ENCODE measurements at regions not wholly inside any gene's neighbourhood (a gene's known extent, or its start where the extent isn't known, plus 50 kb on each side); places are given as distances from the start of the nearest gene placed in this dataset.

GRCh38 chr3:193981504-193981903, 154.4 kb upstream of the HES1 start:
- no peak for DNase-seq (ENCODE audit: low read depth)

GRCh38 chr3:193982258-193982659, 153.7 kb upstream of the HES1 start:
- DNase-seq (ENCODE audit: low read depth): peak; percentile 72

GRCh38 chr3:193983846-193984818, 151.8 kb upstream of the HES1 start:
- DNase-seq (ENCODE audit: low read depth): no peak

DNA sequence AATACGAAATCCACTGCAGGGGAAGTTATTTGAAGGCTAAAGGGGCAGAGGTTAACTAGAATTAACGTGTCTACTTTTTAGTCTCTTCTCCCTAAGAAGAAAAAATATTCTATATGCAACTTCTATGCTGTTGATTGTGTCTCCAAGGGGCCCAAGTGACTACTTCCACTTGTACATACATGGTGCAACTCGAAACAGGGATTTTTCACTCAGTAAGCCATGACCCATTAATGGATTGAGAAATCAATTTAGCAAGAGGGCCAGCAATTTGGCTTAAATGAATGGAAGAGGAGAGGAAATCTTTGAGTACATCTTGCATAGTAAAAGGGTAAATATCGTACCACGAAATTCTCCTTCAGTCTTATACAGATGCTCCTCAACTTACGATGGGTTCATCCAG, 151.1 kb upstream of the HES1 start:
- DNase-seq (ENCODE audit: low read depth): no peak

DNA sequence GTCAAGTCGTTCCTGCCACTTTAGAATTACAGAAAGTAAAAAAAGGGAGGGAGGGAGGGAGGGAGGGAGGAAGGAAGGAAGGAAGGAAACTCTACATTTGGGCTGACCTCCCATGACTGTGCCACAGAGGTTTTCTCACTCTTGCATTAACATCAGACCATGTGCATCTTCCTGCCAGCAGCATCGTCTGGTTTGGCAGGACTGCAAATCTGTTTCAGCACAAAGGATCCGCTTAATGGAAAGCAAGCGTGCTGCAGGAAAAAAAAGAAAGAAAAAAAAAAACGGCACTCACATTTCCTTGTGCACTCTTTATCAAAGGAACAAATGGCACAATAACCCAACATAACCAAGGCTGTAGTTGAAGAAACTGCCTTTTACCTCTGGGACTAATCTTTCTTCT, 148.8 kb upstream of the HES1 start:
- DNase-seq (ENCODE audit: low read depth): no peak

- DNase-seq (ENCODE audit: low read depth): no peak
Measured at GRCh38 chr3:193989186-193989585, 146.8 kb upstream of the HES1 start.

DNA sequence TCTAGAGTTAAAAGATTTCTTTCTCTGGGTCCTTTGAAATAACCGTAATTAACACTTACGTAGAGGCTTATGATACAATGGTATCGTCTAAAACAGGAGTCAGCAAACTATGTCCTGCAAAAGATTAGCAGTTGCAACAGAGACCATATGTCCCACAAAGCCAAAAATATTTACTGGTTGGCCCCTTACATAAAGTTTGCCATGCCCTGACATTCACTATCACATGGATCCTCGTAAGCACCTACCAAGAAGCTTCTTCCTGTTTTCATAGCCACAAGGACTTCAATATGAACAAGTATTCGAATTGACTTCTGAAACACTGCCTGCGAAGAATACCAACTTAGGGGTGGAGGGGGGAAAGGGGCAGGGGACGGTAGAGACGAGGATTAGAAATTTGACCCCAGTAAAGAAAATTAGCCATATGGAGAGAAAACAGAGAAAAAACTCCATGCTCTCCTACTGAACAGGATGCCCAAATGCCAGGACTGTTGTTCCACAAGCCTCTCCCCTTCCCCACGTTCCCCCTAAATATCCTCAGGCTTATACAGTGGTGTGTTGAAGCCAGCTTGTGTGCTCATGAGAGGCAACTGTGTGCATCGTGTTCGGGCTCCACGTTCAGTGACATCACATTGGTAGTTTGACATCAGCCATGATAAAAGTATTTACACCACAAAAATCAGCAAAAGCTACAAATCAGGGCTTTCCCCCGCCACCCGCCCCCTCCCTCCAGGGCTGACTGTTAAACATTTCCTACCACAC, 144.1 kb upstream of the HES1 start:
- DNase-seq (ENCODE audit: low read depth): no peak

GRCh38 chr3:193992425-193993037, 143.4 kb upstream of the HES1 start:
- no peak for DNase-seq (ENCODE audit: low read depth)

DNA sequence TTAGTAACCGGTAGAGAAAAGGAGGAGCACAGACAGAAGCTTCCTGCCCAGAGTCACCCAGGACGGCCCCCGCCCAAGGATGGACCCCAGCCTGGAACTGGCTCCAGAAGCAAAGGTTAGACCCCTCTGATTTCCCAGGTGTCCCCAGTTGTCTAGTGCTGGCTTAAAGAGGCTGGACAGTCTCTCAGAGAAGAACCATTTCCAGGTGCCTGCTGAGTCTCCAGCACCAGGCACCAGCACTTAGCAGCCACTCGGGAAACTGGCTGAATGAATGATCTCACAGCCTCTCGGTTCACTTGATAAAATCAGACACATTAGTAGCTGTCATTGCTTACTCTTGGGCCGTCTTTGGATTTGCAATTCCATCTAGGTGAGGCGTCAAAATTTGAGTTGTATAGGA, 139.7 kb upstream of the HES1 start:
- no peak for DNase-seq (ENCODE audit: low read depth)

- no peak for DNase-seq (ENCODE audit: low read depth)
Measured at GRCh38 chr3:193996641-193997089, 139.3 kb upstream of the HES1 start.

DNA sequence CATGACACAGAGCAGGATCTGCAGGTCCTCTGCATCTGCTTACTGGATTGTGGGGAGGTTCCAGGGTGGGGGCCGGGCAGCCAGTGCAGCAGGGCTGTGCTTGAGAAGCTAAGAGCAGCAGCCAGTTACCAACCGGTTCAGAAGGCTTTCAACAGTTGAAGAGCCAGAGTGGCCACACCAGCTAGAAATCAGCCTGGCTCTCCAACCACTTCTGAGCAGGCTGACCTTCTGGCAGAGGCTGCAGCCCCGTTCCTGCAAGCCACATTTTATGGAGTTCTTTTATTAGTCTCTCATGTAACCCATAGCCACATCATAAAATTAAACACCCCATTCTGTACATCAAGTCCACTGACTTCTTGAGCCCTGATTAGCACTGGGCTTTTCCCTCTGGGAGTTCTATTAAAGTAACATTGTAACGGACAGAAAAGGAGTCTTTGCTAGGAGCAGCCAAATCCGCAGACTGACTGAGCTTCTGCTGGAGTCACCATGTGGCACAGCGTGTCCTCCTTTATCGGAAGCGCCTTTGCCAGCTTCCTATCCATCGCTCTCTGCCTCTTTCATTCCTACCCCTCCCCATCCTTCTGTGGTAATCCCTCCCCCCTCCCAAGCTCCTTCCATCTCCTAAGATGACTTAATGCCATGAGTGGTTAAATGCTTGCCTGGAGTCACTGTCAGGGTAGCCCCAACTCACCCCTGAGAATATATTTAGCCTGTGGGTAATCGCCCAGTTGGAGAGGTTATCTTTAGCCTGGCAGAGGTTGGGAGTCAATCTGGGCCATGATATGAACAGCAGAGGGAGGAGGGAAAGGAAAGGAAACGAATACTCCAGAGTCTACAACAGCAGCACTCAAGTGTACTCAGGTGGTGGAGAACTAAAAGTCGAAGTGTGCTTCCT, 138.5 kb upstream of the HES1 start:
- no peak for DNase-seq (ENCODE audit: low read depth)

DNA sequence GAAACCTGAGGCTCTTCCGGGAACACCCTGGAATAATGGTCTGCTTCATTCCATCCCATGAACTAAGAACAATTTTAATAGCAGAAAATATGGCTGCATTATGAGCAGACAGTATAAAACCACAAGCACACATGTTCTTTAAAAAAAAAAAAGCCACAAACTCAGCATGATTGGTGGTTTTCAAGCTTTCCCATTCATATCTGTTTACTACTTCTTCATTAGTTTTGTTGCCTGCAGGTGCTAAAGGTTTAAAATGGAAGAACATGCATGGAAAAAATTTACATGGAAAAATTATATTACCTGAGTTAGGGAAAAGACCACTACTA, 137.9 kb upstream of the HES1 start:
- DNase-seq (ENCODE audit: low read depth): no peak

- no peak for DNase-seq (ENCODE audit: low read depth)
Measured at GRCh38 chr3:193998628-193999195, 137.2 kb upstream of the HES1 start.

DNA sequence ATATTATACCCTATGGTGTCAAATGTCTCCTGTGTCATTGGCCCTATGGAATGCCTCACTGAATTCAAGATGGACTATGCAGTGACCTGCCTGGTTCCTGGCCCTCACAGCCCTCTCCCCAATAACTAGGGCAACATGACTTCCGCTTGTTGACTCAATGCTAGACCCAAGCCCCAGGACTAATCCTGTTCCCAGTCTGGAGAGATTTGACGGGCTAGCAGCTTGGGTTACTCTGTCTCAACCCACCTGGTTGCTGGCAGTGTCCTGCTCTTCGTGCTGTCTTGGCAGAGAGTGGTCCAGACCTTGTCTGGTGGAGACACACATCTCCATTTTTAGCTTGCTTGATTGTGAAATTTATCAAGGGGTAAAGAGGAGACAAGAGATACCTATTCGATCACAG, 135.8 kb upstream of the HES1 start:
- DNase-seq (ENCODE audit: low read depth): no peak

DNA sequence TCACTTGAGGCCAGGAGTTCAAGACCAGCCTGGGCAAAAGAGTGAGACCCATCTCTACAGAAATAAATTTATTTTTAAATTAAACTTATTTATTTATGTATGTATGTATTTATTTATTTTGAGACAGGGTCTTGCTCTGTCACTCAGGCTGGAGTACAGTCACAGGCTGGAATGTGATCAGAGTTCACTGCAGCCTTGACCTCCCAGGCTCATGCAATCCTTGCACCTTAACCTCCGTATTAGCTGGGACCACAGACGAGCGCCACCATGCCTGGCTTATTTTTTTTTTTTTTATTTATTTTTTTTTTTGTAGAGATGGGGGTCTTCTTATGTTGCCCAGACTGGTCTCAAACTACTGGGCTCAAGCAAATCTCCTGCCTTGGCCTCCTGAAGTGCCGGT, 135.2 kb upstream of the HES1 start:
- DNase-seq (ENCODE audit: low read depth): no peak

- DNase-seq (ENCODE audit: low read depth): no peak
Measured at GRCh38 chr3:194001728-194002459, 134.1 kb upstream of the HES1 start.

- DNase-seq (ENCODE audit: low read depth): peak; percentile 95
Measured at GRCh38 chr3:194003114-194004057, 132.6 kb upstream of the HES1 start.

GRCh38 chr3:194005930-194006501, 129.9 kb upstream of the HES1 start:
- DNase-seq (ENCODE audit: low read depth): no peak
